GM21423 (cell line): ENCODE measurements at regions not wholly inside any gene's neighbourhood (a gene's known extent, or its start where the extent isn't known, plus 50 kb on each side); places are given as distances from the start of the nearest gene placed in this dataset.
"Not testable (repeated sequence)": the region's sequence is repeated elsewhere in the genome, so short reads cannot be mapped to it uniquely, and the experiment has no call there.

Source experiments
- ATAC-seq: cut with Tn5 transposase; IDR thresholded peaks from one replicate; pipeline ENCODE4 v1.9.1; 2021; ENCODE audit warnings: mild to moderate bottlenecking, moderate library complexity; ENCODE audit not compliant: unreplicated experiment

DNA sequence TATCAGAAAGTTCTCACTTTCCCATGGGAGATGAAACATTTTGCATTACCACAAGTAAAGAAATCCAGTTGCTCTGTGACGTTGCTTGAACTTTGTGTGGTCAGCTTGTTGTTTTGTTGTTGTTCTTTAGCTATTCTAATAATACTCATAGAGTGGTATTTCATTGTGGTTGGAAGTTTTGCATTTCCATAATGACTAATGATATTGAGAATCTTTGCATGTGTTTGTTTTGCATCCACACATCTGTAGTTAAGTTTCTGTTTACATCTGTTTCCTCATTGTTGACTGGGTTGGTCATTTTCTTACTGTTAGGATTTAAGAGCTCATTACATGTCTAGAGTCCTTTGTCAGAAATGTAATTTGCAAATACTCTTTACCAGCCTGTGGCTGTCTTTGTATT lies 133.2 kb upstream of the LRRC61 start:
- ATAC-seq, result peak; percentile 74

DNA sequence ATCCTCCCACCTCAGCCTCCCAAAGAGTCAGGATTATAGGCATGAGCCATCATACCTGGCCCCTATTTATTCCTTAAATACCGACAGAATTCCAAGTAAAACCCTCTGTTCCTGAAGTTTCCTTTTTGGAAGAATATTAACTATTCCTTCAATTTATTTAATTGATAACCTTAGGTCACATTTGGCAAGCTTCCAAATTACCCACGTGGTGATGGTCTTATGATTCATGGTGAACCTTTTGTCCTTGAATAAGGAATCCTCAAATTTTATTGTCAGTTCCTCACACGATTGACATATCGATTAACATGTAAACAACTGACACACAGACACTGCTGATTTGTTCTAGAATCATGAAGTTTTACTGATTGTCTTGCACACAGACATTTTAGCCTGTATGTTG lies 130.6 kb upstream of the LRRC61 start:
- ATAC-seq, result not testable (repeated sequence)

DNA sequence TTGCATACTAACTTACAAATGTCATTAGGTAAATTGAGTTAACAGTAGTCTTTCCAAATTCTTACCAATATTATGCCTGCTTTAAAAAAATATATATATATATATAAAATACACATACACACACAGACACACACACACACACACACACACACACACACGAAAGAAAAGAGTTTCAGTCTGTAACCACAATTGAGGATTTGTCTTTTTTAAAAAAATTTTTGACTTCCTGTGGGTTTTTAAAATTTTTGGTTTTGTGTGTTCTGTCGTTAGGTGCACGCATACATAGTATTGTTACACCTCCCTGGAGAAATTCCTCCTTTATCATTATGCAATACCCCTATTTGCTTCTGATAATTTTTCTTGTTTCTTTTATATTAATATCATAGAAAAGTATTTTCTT lies 129.3 kb upstream of the LRRC61 start:
- ATAC-seq, result not testable (repeated sequence)
